AG09319 (cell line): ENCODE measurements at regions not wholly inside any gene's neighbourhood (a gene's known extent, or its start where the extent isn't known, plus 50 kb on each side); places are given as distances from the start of the nearest gene placed in this dataset.

Experiments
- DNase-seq: peaks from one replicate; pipeline ENCODE4 v3.0.0-alpha.2; 2010; ENCODE audit warnings: low read depth; ENCODE audit errors: extremely low read depth
- CTCF ChIP-seq: IDR thresholded peaks from 2 replicates; pipeline ENCODE4 v1.5.1; 2011; ENCODE audit warnings: low read depth, mild to moderate bottlenecking, inconsistent platforms, low read length, moderate library complexity

- no peak for DNase-seq
Observed at GRCh38 chr16:85991425-85991824, 92.5 kb downstream of the IRF8 start.

GRCh38 chr16:85991856-85992255 is 92.9 kb downstream of the IRF8 start:
- no peak for TF ChIP-seq CTCF
- DNase-seq, result no peak

More at GRCh38 chr16:85991425-85991824, 92.5 kb downstream of the IRF8 start:
- TF ChIP-seq CTCF, result no peak

GRCh38 chr16:85992359-85992758 is 93.4 kb downstream of the IRF8 start:
- no peak for DNase-seq
- TF ChIP-seq CTCF, result no peak

- no peak for TF ChIP-seq CTCF
- DNase-seq, result no peak
Observed at GRCh38 chr16:85992779-85993178, 93.8 kb downstream of the IRF8 start.

GRCh38 chr16:85994492-85995490 is 95.8 kb downstream of the IRF8 start:
- no peak for DNase-seq

GRCh38 chr16:85995541-85996423 is 96.8 kb downstream of the IRF8 start:
- no peak for DNase-seq
- TF ChIP-seq CTCF, result no peak

More at GRCh38 chr16:85994492-85995490, 95.8 kb downstream of the IRF8 start:
- TF ChIP-seq CTCF, result no peak

- no peak for TF ChIP-seq CTCF
- no peak for DNase-seq
Observed at GRCh38 chr16:85996843-85997242, 97.9 kb downstream of the IRF8 start.
